ENCODE measurements at regions not wholly inside any gene's neighbourhood (a gene's known extent, or its start where the extent isn't known, plus 50 kb on each side); places are given as distances from the start of the nearest gene placed in this dataset.

DNA sequence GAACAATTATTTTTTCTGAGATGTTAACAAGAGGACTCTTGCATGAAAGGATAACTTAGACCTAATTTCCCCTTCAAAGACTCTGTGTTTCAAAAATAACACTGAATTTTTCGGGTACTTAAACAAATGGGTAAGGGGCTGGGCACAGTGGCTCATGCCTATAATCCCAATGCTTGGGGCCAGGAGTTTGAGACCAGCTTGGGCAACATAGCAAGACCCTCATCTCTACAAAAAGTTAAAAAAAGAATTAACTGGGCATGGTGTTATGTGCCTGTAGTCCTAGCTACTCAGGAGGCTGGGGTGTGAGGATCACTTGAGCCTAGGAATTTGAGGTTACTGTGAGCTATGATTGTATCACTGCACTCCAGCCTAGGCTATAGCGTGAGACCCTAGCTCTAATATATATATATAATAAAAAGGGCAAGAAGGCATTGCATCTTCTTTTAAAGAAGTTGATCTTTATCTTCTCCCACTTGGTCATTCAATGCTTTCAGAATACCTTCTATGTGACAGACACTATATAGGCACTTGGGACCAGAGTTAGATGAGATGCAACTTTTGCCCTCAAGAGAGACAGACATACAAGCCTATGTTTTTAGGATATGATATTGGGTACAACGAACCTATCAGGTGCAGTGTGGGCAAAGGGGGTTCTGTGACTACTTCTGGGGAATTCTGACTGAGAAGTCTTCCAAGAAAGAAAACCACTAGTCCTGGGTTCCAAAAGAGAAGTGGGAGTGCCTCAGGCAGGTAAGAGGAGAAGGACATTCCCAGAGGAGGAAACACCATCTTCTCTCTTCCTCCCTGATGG, 120.0 kb downstream of the MYCN start:
- no peak overlapping the region for H3K27ac Mint-ChIP-seq
- peaks cover 3% of the 10 kb centered on the region for H3K27me3 Mint-ChIP-seq (ENCODE audit: low read depth, poor library complexity)
- no peak for DNase-seq

GRCh38 chr2:16059393-16060016, 119.2 kb downstream of the MYCN start:
- Mint-ChIP-seq H3K4me1 (peaks cover 9% of the 10 kb centered on the region), H3K36me3 (ENCODE audit: low read depth) (peaks cover 19% of the 10 kb centered on the region), H3K9me3 (peaks cover 35% of the 10 kb centered on the region), H3K4me3 (no peak overlapping the region), H3K27ac (no peak overlapping the region), H3K27me3 (ENCODE audit: low read depth, poor library complexity) (peaks cover 3% of the 10 kb centered on the region)
- no peak for DNase-seq
- no peak for TF ChIP-seq CTCF (IDR thresholded peaks at IDR 0.05)

More for the DNA sequence above, 120.0 kb downstream of the MYCN start:
- H3K9me3 Mint-ChIP-seq, result peaks cover 42% of the 10 kb centered on the region
- TF ChIP-seq CTCF (IDR thresholded peaks at IDR 0.05), result no peak
- H3K4me1 Mint-ChIP-seq, result peaks cover 9% of the 10 kb centered on the region
- H3K4me3 Mint-ChIP-seq, result no peak overlapping the region
- peaks cover 19% of the 10 kb centered on the region for H3K36me3 Mint-ChIP-seq (ENCODE audit: low read depth)

GRCh38 chr2:16058747-16059358, 118.5 kb downstream of the MYCN start:
- peaks cover 15% of the 10 kb centered on the region for H3K36me3 Mint-ChIP-seq (ENCODE audit: low read depth)
- no peak for DNase-seq
- no peak overlapping the region for H3K4me3 Mint-ChIP-seq
- H3K27me3 Mint-ChIP-seq (ENCODE audit: low read depth, poor library complexity), result no peaks in the 10 kb centered on the region
- TF ChIP-seq CTCF (IDR thresholded peaks at IDR 0.05), result no peak
- H3K9me3 Mint-ChIP-seq, result peaks cover 29% of the 10 kb centered on the region
- H3K4me1 Mint-ChIP-seq, result peaks cover 9% of the 10 kb centered on the region
- no peak overlapping the region for H3K27ac Mint-ChIP-seq

DNA sequence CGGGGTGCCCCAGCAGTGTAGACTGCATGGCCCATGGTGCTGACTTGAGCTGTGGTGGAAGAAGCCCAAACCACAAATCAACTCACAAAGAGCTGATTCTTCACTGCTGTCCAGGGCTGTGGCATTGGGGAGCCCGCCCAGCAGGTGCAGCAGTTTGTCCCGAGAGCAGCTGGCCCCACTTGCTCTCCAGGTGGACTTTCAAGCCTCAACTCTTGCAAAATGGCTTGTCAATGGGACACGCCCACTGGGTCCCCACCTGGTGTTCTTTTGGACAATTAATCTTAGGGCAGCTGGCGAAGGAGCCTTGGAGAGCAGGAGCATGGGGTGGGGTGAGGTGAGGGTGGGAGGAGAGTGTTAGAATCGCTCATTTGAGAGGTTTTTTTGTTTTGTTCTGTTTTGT, 117.9 kb downstream of the MYCN start:
- H3K4me1 Mint-ChIP-seq, result peaks cover 9% of the 10 kb centered on the region
- peaks cover 23% of the 10 kb centered on the region for H3K9me3 Mint-ChIP-seq
- no peak overlapping the region for H3K27ac Mint-ChIP-seq

DNA sequence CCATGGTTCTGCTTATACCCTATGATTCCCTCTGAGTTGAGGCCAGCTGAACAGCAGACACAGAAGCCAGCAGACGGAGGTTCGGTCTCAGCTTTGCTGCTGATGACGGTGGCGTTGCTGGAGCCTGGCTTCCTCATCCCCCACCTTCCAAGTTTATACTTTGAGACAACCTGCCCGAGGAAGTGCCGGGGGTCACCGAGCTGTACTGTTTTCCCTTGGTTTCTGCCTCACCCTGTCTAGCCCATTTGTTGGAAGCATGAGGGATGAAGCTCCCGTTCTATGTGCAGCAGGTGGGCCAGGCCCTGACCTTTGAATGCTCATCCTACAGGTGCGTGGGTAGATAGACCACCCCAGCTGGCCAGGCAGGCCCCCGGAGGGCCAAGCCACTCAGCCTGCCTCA, 117.3 kb downstream of the MYCN start:
- DNase-seq, result no peak
- Mint-ChIP-seq H3K36me3 (ENCODE audit: low read depth) (peaks cover 8% of the 10 kb centered on the region), H3K27ac (no peak overlapping the region), H3K27me3 (ENCODE audit: low read depth, poor library complexity) (no peaks in the 10 kb centered on the region), H3K4me3 (no peak overlapping the region), H3K4me1 (peaks cover 9% of the 10 kb centered on the region), H3K9me3 (peaks cover 17% of the 10 kb centered on the region)
- no peak for TF ChIP-seq CTCF (IDR thresholded peaks at IDR 0.05)

More for the DNA sequence above, 117.9 kb downstream of the MYCN start:
- no peak for DNase-seq
- no peak for TF ChIP-seq CTCF (IDR thresholded peaks at IDR 0.05)
- Mint-ChIP-seq H3K36me3 (ENCODE audit: low read depth) (peaks cover 11% of the 10 kb centered on the region), H3K27me3 (ENCODE audit: low read depth, poor library complexity) (no peaks in the 10 kb centered on the region), H3K4me3 (no peak overlapping the region)

Measured in nephron progenitor cell (in vitro differentiated cells).